A673 (cell line): ENCODE measurements at regions not wholly inside any gene's neighbourhood (a gene's known extent, or its start where the extent isn't known, plus 50 kb on each side); places are given as distances from the start of the nearest gene placed in this dataset.

ENCODE experiments used
- BruUV-seq: library from RNA; stranded (reverse); fragments of 400-500 nt; replicated peaks from 2 replicates; lab custom pipeline; 2021; lab: Mats Ljungman, UMichigan
- CTCF ChIA-PET: fragments of 300-600 bp; sonication (Branson Sonifier 250); formaldehyde crosslinking; loops from one replicate; lab custom pipeline; 2022; ENCODE audit warnings: antibody characterized with exemption; lab: Charles Lee
- POLR2A ChIA-PET: fragments of 300-600 bp; sonication (Branson Sonifier 250); formaldehyde crosslinking; loops from one replicate; lab custom pipeline; 2022; ENCODE audit warnings: antibody characterized with exemption; ENCODE audit not compliant: low non-redundant PET; lab: Charles Lee
- DNase-seq: peaks from one replicate; pipeline ENCODE4 v3.0.0-alpha.2; 2015; ENCODE audit warnings: low spot score
- H3K27ac ChIP-seq: fragments of 200-600 bp; sonication (generic); 2 replicates; pipeline ENCODE4 v1.5.1; 2016; ENCODE audit warnings: mixed run types, low read depth, mild to moderate bottlenecking, mixed read lengths, antibody characterized with exemption, low read length; ENCODE audit not compliant: poor library complexity, severe bottlenecking
- H3K27me3 ChIP-seq: fragments of 200-600 bp; sonication (generic); replicated peaks from 2 replicates; pipeline ENCODE4 v1.6.1; 2017; ENCODE audit warnings: mixed run types, low read depth, mild to moderate bottlenecking, mixed read lengths, antibody characterized with exemption, low read length; ENCODE audit not compliant: insufficient read depth, poor library complexity
- H3K36me3 ChIP-seq: fragments of 200-600 bp; sonication (generic); 2 replicates; pipeline ENCODE4 v1.6.1; 2016; ENCODE audit warnings: mixed run types, mild to moderate bottlenecking, mixed read lengths, antibody characterized with exemption, low read length; ENCODE audit not compliant: insufficient read depth, poor library complexity, severe bottlenecking
- H3K4me1 ChIP-seq: fragments of 200-600 bp; sonication (generic); 2 replicates; pipeline ENCODE4 v1.6.1; 2017; ENCODE audit warnings: mixed run types, mild to moderate bottlenecking, mixed read lengths, antibody characterized with exemption, low read length; ENCODE audit not compliant: insufficient read depth, poor library complexity, severe bottlenecking
- H3K4me3 ChIP-seq: fragments of 200-600 bp; sonication (generic); 2 replicates; pipeline ENCODE4 v1.5.1; 2016; ENCODE audit warnings: low read depth, mixed run types, mild to moderate bottlenecking, mixed read lengths, low read length; ENCODE audit not compliant: poor library complexity, severe bottlenecking
- H3K9me3 ChIP-seq: fragments of 200-600 bp; sonication (generic); 2 replicates; pipeline ENCODE4 v1.6.1; 2016; ENCODE audit warnings: mixed run types, low read depth, mild to moderate bottlenecking, mixed read lengths, antibody characterized with exemption, low read length; ENCODE audit not compliant: poor library complexity, severe bottlenecking
- CTCF ChIP-seq: fragments of 300-800, 200-600 bp; sonication (generic); conservative IDR thresholded peaks from 2 replicates; pipeline ENCODE4 v1.5.1; 2017; ENCODE audit warnings: low read depth, mild to moderate bottlenecking, antibody characterized with exemption, low read length, moderate library complexity, mixed read lengths
- EZH2 ChIP-seq: fragments of 200-600 bp; sonication (generic); IDR thresholded peaks from 2 replicates; pipeline ENCODE4 v1.6.1; 2017; ENCODE audit warnings: borderline replicate concordance, low read depth, mild to moderate bottlenecking, mixed read lengths, antibody characterized with exemption, low read length; ENCODE audit not compliant: poor library complexity, severe bottlenecking
- intact Hi-C: fragments of 100-400 bp; cut with micrococcal nuclease; formaldehyde crosslinking; loops from one replicate; pipeline ENCODE4 v1.10.0; 2022; ENCODE audit not compliant: unreplicated experiment

- CTCF ChIA-PET, result no interaction called here
- intact Hi-C loops, result no loop called here
- Histone ChIP-seq H3K9me3 (no peaks in the 10 kb centered on the region), H3K27ac (no peak overlapping the region), H3K4me3 (no peak overlapping the region), H3K27me3 (no peaks in the 10 kb centered on the region), H3K36me3 (no peaks in the 10 kb centered on the region), H3K4me1 (no peaks in the 10 kb centered on the region)
- no TSS peak for BruUV-seq
- TF ChIP-seq CTCF (no peak), EZH2 (no peak)
- POLR2A ChIA-PET, result no interaction called here
- DNase-seq, result no peak
Observed at GRCh38 chr13:81917810-81918209, 1576.9 kb upstream of the SPRY2 start.

- no peak for DNase-seq
- H3K27ac ChIP-seq, result no peak overlapping the region
- no peaks in the 10 kb centered on the region for H3K27me3 ChIP-seq
- ChIA-PET POLR2A (no interaction called here), CTCF (no interaction called here)
- H3K36me3 ChIP-seq, result no peaks in the 10 kb centered on the region
- TF ChIP-seq EZH2 (no peak), CTCF (no peak)
- intact Hi-C loops, result no loop called here
- H3K4me3 ChIP-seq, result no peak overlapping the region
- no peaks in the 10 kb centered on the region for H3K9me3 ChIP-seq
- BruUV-seq, result no TSS peak
- H3K4me1 ChIP-seq, result no peaks in the 10 kb centered on the region
Observed at GRCh38 chr13:81916461-81916860, 1575.5 kb upstream of the SPRY2 start.

- ChIA-PET POLR2A (no interaction called here), CTCF (no interaction called here)
- intact Hi-C loops, result no loop called here
- no peaks in the 10 kb centered on the region for H3K9me3 ChIP-seq
- no peaks in the 10 kb centered on the region for H3K27me3 ChIP-seq
- no peak overlapping the region for H3K27ac ChIP-seq
- H3K36me3 ChIP-seq, result no peaks in the 10 kb centered on the region
- BruUV-seq, result no TSS peak
- no peaks in the 10 kb centered on the region for H3K4me1 ChIP-seq
- no peak for DNase-seq
- TF ChIP-seq CTCF (no peak), EZH2 (no peak)
- no peak overlapping the region for H3K4me3 ChIP-seq
Observed at GRCh38 chr13:81907787-81908372, 1567.0 kb upstream of the SPRY2 start.
